ENCODE measurements at regions not wholly inside any gene's neighbourhood (a gene's known extent, or its start where the extent isn't known, plus 50 kb on each side); places are given as distances from the start of the nearest gene placed in this dataset.

GRCh38 chr6:26251354-26252076, 113.5 kb upstream of the BTN3A2 start:
- DNase-seq (ENCODE audit: low spot score in 2 of 2) (peak in 1 of 2 donors; percentile 52), ATAC-seq (ENCODE audit: low read depth) (peak; percentile 58)
- Mint-ChIP-seq H3K27me3 (no peaks in the 10 kb centered on the region), H3K9me3 (no peaks in the 10 kb centered on the region), H3K4me1 (peaks cover 22% of the 10 kb centered on the region), H3K36me3 (no peaks in the 10 kb centered on the region), H3K27ac (peak overlapping the region; percentile 91), H3K4me3 (peak overlapping the region; percentile 97)

GRCh38 chr6:26252077-26252472, 112.9 kb upstream of the BTN3A2 start:
- Mint-ChIP-seq H3K36me3 (no peaks in the 10 kb centered on the region), H3K27ac (peak overlapping the region; percentile 91), H3K4me1 (peaks cover 22% of the 10 kb centered on the region), H3K4me3 (peak overlapping the region; percentile 97), H3K9me3 (no peaks in the 10 kb centered on the region), H3K27me3 (no peaks in the 10 kb centered on the region)
- ATAC-seq (ENCODE audit: low read depth) = no peak
- no peak for DNase-seq (ENCODE audit: low spot score in 2 of 2)

GRCh38 chr6:26254724-26255123, 110.3 kb upstream of the BTN3A2 start:
- no peaks in the 10 kb centered on the region for H3K36me3 Mint-ChIP-seq
- no peak overlapping the region for H3K27ac Mint-ChIP-seq
- DNase-seq (ENCODE audit: low spot score in 2 of 2) (no peak), ATAC-seq (ENCODE audit: low read depth) (no peak)
- no peaks in the 10 kb centered on the region for H3K27me3 Mint-ChIP-seq
- no peak overlapping the region for H3K4me3 Mint-ChIP-seq
- H3K9me3 Mint-ChIP-seq = no peaks in the 10 kb centered on the region
- peaks cover 18% of the 10 kb centered on the region for H3K4me1 Mint-ChIP-seq

- H3K9me3 Mint-ChIP-seq = no peaks in the 10 kb centered on the region
- DNase-seq (ENCODE audit: low spot score in 2 of 2) (no peak), ATAC-seq (ENCODE audit: low read depth) (no peak)
- no peaks in the 10 kb centered on the region for H3K27me3 Mint-ChIP-seq
- no peak overlapping the region for H3K27ac Mint-ChIP-seq
- peaks cover 10% of the 10 kb centered on the region for H3K4me1 Mint-ChIP-seq
- H3K36me3 Mint-ChIP-seq = no peaks in the 10 kb centered on the region
- H3K4me3 Mint-ChIP-seq = no peak overlapping the region
Measured at GRCh38 chr6:26257272-26257671, 107.7 kb upstream of the BTN3A2 start.

GRCh38 chr6:26258212-26258977, 106.6 kb upstream of the BTN3A2 start:
- Mint-ChIP-seq H3K36me3 (no peaks in the 10 kb centered on the region), H3K4me3 (no peak overlapping the region), H3K9me3 (no peaks in the 10 kb centered on the region), H3K27me3 (no peaks in the 10 kb centered on the region), H3K4me1 (no peaks in the 10 kb centered on the region), H3K27ac (no peak overlapping the region)
- ATAC-seq (ENCODE audit: low read depth) (no peak), DNase-seq (ENCODE audit: low spot score in 2 of 2) (no peak)

GRCh38 chr6:26260110-26260637, 104.8 kb upstream of the BTN3A2 start:
- Mint-ChIP-seq H3K27ac (no peak overlapping the region), H3K9me3 (no peaks in the 10 kb centered on the region), H3K4me3 (no peak overlapping the region), H3K27me3 (no peaks in the 10 kb centered on the region), H3K36me3 (no peaks in the 10 kb centered on the region), H3K4me1 (no peaks in the 10 kb centered on the region)
- DNase-seq (ENCODE audit: low spot score in 2 of 2) = no peak
- ATAC-seq (ENCODE audit: low read depth) = no peak

GRCh38 chr6:26260725-26261490, 104.1 kb upstream of the BTN3A2 start:
- no peaks in the 10 kb centered on the region for H3K27me3 Mint-ChIP-seq
- no peaks in the 10 kb centered on the region for H3K9me3 Mint-ChIP-seq
- no peaks in the 10 kb centered on the region for H3K36me3 Mint-ChIP-seq
- H3K4me3 Mint-ChIP-seq = no peak overlapping the region
- H3K27ac Mint-ChIP-seq = no peak overlapping the region
- ATAC-seq (ENCODE audit: low read depth) (no peak), DNase-seq (ENCODE audit: low spot score in 2 of 2) (no peak)
- no peaks in the 10 kb centered on the region for H3K4me1 Mint-ChIP-seq

- no peaks in the 10 kb centered on the region for H3K4me1 Mint-ChIP-seq
- H3K36me3 Mint-ChIP-seq = no peaks in the 10 kb centered on the region
- DNase-seq (ENCODE audit: low spot score in 2 of 2) (no peak), ATAC-seq (ENCODE audit: low read depth) (no peak)
- H3K4me3 Mint-ChIP-seq = no peak overlapping the region
- H3K27ac Mint-ChIP-seq = no peak overlapping the region
- H3K9me3 Mint-ChIP-seq = no peaks in the 10 kb centered on the region
- no peaks in the 10 kb centered on the region for H3K27me3 Mint-ChIP-seq
Measured at GRCh38 chr6:26264547-26264946, 100.5 kb upstream of the BTN3A2 start.

- H3K27me3 Mint-ChIP-seq = no peaks in the 10 kb centered on the region
- H3K4me1 Mint-ChIP-seq = peaks cover 2% of the 10 kb centered on the region
- H3K4me3 Mint-ChIP-seq = no peak overlapping the region
- DNase-seq (ENCODE audit: low spot score in 2 of 2) (no peak), ATAC-seq (ENCODE audit: low read depth) (no peak)
- no peaks in the 10 kb centered on the region for H3K36me3 Mint-ChIP-seq
- no peaks in the 10 kb centered on the region for H3K9me3 Mint-ChIP-seq
- H3K27ac Mint-ChIP-seq = no peak overlapping the region
Measured at GRCh38 chr6:26267083-26267589, 97.9 kb upstream of the BTN3A2 start.

GRCh38 chr6:26268659-26269402, 96.2 kb upstream of the BTN3A2 start:
- H3K4me1 Mint-ChIP-seq = peaks cover 2% of the 10 kb centered on the region
- H3K36me3 Mint-ChIP-seq = no peaks in the 10 kb centered on the region
- ATAC-seq (ENCODE audit: low read depth) (no peak), DNase-seq (ENCODE audit: low spot score in 2 of 2) (no peak)
- no peaks in the 10 kb centered on the region for H3K27me3 Mint-ChIP-seq
- no peaks in the 10 kb centered on the region for H3K9me3 Mint-ChIP-seq
- H3K4me3 Mint-ChIP-seq = no peak overlapping the region
- H3K27ac Mint-ChIP-seq = no peak overlapping the region

GRCh38 chr6:26269531-26270485, 95.2 kb upstream of the BTN3A2 start:
- no peak for DNase-seq (ENCODE audit: low spot score in 2 of 2)
- peaks cover 2% of the 10 kb centered on the region for H3K4me1 Mint-ChIP-seq
- H3K27me3 Mint-ChIP-seq = no peaks in the 10 kb centered on the region
- no peak overlapping the region for H3K27ac Mint-ChIP-seq
- H3K4me3 Mint-ChIP-seq = no peak overlapping the region
- ATAC-seq (ENCODE audit: low read depth) = no peak
- no peaks in the 10 kb centered on the region for H3K36me3 Mint-ChIP-seq
- H3K9me3 Mint-ChIP-seq = no peaks in the 10 kb centered on the region

- no peak for DNase-seq (ENCODE audit: low spot score in 2 of 2)
- Mint-ChIP-seq H3K4me1 (peaks cover 2% of the 10 kb centered on the region), H3K27ac (no peak overlapping the region), H3K4me3 (no peak overlapping the region), H3K27me3 (no peaks in the 10 kb centered on the region), H3K36me3 (no peaks in the 10 kb centered on the region), H3K9me3 (no peaks in the 10 kb centered on the region)
- ATAC-seq (ENCODE audit: low read depth) = no peak
Measured at GRCh38 chr6:26270486-26270861, 94.5 kb upstream of the BTN3A2 start.

Data from memory B cell (primary cell).